ENCODE measurements at regions not wholly inside any gene's neighbourhood (a gene's known extent, or its start where the extent isn't known, plus 50 kb on each side); places are given as distances from the start of the nearest gene placed in this dataset.

DNA sequence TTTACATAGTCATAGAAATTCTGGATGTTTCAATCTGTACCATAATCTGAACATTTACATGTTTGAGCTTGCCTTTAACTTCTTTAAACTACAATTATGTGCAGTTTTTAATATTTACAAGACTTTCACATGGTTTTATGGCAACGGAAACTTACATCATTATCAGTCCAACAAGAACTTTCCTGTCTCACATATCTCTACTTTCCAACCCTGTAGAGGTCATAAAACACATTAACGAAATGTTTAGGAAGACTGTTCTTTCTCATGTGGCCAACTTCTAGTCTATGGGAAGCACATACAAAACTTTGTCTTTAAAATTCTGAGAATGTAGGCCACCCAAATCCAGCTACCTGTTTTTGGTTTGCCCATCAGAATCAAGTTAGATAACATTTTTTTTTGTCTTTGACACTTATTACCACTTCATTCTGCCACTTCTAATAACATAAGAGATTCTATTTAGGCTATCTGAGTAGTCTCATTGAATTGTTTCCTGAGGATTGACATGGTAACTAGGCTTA lies 693.2 kb downstream of the KCNJ3 start:
- DNase-seq, result no peak

DNA sequence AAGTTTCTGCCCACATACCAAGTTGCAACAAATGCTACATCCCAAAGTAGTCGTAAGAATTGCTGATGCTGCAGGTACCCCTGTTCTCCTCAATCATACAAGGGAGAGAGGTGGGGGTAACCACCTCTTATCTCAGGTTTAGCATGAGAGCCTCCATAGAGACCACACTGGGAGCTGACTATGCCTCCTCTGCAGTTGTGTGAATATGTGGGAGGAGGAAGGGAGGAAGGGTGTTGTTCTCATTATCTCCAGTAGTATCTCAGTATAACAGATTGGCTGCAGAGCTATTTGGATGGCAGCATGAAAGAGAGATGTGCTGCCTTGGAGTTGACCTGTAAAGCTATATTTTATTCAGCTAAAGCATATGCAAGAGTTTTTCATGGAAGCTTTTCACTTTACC lies 690.7 kb downstream of the KCNJ3 start:
- DNase-seq, result no peak

- DNase-seq, result no peak
These were observed 686.1 kb downstream of the KCNJ3 start for GRCh38 chr2:155384555-155385123.

GRCh38 chr2:155382776-155383175 lies 684.3 kb downstream of the KCNJ3 start:
- no peak for DNase-seq

DNA sequence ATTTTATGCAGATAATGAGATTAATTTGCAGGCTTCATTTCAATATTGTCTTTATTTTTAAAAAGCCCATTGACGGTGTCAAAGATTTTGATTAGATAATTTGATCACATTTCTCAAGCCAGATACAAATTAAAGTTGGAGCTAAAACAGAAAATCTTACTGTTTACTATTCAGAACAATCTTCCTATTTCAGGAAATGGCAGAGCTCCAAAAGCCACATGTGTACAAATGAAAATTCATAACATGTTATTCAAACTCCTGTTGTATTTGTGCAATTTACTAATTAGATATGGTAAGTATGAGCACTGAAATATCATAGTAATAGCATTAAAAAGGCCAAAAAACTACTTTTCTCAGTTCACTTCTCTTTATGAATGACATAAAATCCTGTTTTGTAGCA lies 682.9 kb downstream of the KCNJ3 start:
- no peak for DNase-seq

- no peak for DNase-seq
These were observed 681.0 kb downstream of the KCNJ3 start for GRCh38 chr2:155379494-155379893.

- DNase-seq, result no peak
These were observed 679.5 kb downstream of the KCNJ3 start for GRCh38 chr2:155377931-155378444.

DNA sequence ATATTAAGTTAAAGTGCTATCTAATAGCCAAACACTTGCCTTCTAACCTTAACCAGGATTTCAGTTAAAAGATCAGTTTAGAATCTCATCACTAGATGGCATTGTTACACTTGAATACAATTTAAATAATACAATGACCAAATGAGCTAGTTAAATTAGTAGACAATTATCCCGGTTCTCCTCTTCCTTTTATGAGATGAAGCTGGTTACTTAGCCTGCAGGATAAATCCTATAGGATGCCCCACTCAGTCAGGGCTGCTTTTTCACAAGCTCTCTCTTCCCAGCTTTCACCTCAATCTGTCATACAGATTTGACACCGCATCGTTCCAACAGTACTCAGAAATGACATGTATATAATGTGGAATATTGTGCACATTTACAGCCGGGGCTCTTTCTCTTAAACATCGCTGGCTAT lies 678.8 kb downstream of the KCNJ3 start:
- DNase-seq, result peak; percentile 19

- peak; percentile 10 for DNase-seq
These were observed 674.5 kb downstream of the KCNJ3 start for GRCh38 chr2:155372969-155373368.

DNA sequence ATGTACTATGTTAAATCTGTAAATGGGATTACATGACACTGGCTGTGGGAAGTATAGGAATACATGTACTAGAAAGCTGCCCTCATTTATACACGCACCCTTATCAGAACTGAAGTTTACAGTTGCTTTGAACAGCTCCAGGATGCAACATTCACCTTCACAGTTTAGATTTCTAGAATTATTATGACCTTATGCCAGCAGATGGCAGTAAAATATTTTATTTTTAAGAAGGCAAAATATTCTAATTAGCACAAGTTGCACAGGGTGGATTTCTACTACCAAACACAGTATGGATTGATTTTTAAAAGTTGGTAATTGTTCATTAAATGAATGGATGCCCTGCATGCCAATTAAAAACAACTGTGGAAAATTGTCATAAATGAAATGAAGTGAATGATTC lies 670.4 kb downstream of the KCNJ3 start:
- DNase-seq, result no peak

GRCh38 chr2:155364766-155365165 lies 666.3 kb downstream of the KCNJ3 start:
- DNase-seq, result no peak

- DNase-seq, result no peak
These were observed 664.9 kb downstream of the KCNJ3 start for GRCh38 chr2:155363349-155363888.

DNA sequence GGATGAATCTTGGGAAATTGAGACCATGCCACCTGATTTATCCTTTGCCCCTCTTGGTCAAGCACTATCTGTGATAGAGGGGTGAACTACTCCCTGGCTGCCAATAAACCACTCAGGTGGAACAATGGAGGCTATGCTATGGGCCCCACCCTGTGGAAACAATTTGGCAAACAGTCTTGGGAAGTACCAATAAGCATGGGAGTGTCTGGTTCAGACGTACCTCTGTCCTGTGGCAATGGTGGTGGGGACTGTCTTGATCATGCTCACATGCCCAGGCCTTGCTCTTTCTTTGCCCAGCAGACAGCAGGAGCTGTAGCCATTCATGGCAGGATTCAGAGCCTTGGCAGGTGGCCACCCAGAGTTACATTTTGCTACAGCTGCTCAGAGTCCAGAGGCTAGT lies 658.7 kb downstream of the KCNJ3 start:
- DNase-seq, result no peak

DNA sequence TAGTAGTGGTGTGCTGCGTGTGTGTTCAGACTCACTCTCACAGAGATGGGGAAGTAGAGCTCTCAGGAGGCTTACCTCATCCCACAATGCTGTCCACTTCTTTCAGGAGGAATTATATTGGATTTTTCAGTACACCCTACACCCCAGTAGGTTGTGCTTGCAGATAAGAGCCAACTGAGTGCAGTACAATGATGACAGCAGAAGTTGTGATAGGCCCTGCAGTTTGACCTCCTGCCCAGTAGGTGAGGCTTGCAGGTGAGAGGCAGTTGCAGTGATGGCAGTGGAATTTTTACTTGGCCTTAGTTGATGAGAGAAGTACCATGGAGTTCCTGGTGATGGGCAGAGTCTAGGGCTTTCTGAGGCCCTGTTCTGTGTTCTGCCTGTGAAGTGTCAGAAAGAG lies 657.8 kb downstream of the KCNJ3 start:
- DNase-seq, result no peak

GRCh38 chr2:155350783-155351580 lies 652.5 kb downstream of the KCNJ3 start:
- DNase-seq, result no peak

DNA sequence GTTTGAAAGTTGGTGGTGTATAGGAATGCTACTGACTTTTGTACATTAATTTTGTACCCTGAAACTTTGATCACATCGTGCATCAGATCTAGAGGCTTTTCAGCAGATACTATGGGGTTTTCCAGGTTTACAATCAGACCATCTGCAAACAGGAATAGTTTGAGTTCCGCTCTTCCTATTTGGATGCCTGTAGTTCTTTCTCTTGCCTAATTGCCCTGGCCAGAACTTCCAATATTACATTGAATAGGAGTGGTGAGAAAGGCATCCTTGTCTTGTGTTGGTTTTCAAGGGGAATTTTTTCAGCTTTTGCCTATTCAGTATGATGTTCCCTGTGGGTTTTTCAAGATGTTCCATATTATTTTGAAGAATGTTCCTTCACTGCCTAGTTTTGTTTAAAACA lies 633.5 kb downstream of the KCNJ3 start:
- no peak for DNase-seq

- DNase-seq, result no peak
These were observed 621.7 kb downstream of the KCNJ3 start for GRCh38 chr2:155320236-155320635.

DNA sequence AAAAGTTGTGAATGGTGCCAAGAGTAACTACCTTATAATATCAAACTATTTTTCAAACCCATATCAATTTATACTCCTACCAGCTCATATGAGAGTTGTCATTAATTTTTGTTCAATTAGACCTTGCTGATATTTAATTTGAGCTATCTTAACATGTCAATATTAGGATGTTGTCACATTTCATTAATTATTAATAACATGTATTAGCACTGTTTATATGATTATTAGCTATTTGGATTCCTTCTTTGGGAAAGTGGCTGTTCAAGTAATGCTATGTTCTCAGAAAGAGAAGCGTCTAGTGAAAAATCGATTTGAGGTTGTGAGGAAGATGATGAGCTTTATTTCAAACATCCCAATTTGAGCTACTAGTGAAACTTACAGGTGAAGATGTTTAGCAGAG lies 620.2 kb downstream of the KCNJ3 start:
- DNase-seq, result no peak

GRCh38 chr2:155315768-155316167 lies 617.3 kb downstream of the KCNJ3 start:
- DNase-seq, result no peak

- peak; percentile 19 for DNase-seq
These were observed 612.1 kb downstream of the KCNJ3 start for GRCh38 chr2:155310589-155310988.

DNA sequence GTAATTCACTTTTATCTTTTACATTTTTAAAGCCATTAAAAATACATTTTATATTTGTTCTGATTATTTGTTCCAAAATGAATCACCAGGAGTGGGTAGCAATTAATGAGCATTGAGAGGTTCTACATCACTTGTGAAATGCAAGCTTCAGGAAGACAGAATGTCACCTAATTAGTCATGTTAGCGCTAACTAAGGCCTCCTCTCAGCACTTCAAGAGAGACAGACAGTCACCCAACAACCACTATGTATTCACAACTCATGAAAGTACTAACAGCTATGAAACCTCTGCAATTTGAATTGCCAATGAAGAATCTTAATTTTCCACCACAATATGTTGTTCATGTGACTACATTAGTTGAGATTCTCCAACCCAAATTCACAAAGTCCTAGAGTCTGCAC lies 611.0 kb downstream of the KCNJ3 start:
- DNase-seq, result no peak

- no peak for DNase-seq
These were observed 610.0 kb downstream of the KCNJ3 start for GRCh38 chr2:155308367-155309009.

GRCh38 chr2:155301221-155301620 lies 602.7 kb downstream of the KCNJ3 start:
- no peak for DNase-seq
